ENCODE measurements at regions not wholly inside any gene's neighbourhood (a gene's known extent, or its start where the extent isn't known, plus 50 kb on each side); places are given as distances from the start of the nearest gene placed in this dataset.

DNA sequence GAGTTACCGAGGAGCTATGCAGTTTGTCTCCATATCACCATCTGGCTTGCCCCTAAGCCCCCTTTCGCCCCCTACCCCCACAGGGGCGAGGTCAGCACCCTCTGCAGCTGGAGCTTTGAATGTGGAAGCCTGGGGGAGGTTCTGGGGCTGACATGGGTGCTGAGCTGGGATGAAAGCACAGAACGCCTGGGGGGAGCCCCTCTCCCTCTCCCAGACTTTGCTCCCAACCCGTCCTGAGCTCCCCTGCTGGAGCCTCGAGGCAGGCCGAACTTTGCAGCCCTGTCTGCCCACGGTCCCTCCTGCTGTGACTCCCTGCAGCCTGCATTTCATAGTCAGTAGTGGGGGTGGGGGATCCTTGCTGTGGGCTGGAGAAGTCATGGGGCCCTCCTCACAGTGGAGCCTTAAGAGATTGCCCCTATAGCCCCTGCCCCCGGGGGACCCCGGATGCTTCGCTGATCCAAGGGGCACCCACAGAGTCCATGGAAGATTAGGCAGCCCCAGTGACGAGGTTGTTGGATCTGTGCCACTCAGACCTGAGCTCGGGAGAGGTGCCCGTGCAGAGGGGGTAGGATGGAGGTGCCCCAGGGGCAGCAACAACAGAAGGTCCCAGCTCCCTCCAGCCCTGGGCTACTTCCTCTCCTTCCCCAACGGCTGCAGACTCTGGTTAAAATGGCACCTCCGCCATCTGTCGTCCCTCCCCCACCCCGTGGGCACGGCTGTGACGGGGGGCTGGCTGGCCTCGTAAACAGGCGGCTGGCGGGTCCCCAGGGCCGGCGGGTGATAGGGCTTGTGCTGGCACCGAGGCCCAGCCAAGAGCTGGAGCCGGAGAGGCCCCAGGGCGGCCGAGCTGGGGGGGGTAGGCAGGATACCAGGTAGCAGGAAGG is 162.0 kb downstream of the C9orf50 start:
- peak; percentile 50 to 83 for DNase-seq (ENCODE audit: low read depth in 1 of 2, low spot score in 1 of 2)
- Histone ChIP-seq H3K4me3 (replicated peaks; ENCODE audit: insufficient read depth, low read length) (no peak overlapping the region), H3K27ac (replicated peaks) (peak overlapping the region; percentile 95), H3K27me3 (ENCODE audit: insufficient read depth, poor library complexity, severe bottlenecking) (no peaks in the 10 kb centered on the region)
- TF ChIP-seq SPI1 (IDR thresholded peaks at IDR 0.05; ENCODE audit: borderline replicate concordance, low read depth) (peak; percentile 86; the same call in 1 of the 2 replicates), CTCF (IDR thresholded peaks at IDR 0.05; ENCODE audit: insufficient read depth, low read length) (no peak), GABPA (IDR thresholded peaks at IDR 0.05; ENCODE audit: low read depth) (no peak), POLR2AphosphoS5 (IDR thresholded peaks at IDR 0.05; ENCODE audit: low read depth) (peak; percentile 74)
- TF ChIP-seq, protein P1, sequence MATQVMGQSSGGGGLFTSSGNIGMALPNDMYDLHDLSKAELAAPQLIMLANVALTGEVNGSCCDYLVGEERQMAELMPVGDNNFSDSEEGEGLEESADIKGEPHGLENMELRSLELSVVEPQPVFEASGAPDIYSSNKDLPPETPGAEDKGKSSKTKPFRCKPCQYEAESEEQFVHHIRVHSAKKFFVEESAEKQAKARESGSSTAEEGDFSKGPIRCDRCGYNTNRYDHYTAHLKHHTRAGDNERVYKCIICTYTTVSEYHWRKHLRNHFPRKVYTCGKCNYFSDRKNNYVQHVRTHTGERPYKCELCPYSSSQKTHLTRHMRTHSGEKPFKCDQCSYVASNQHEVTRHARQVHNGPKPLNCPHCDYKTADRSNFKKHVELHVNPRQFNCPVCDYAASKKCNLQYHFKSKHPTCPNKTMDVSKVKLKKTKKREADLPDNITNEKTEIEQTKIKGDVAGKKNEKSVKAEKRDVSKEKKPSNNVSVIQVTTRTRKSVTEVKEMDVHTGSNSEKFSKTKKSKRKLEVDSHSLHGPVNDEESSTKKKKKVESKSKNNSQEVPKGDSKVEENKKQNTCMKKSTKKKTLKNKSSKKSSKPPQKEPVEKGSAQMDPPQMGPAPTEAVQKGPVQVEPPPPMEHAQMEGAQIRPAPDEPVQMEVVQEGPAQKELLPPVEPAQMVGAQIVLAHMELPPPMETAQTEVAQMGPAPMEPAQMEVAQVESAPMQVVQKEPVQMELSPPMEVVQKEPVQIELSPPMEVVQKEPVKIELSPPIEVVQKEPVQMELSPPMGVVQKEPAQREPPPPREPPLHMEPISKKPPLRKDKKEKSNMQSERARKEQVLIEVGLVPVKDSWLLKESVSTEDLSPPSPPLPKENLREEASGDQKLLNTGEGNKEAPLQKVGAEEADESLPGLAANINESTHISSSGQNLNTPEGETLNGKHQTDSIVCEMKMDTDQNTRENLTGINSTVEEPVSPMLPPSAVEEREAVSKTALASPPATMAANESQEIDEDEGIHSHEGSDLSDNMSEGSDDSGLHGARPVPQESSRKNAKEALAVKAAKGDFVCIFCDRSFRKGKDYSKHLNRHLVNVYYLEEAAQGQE (IDR thresholded peaks at IDR 0.05; ENCODE audit: insufficient replicate concordance, low read depth): no peak

- no peak for TF ChIP-seq SPI1 (IDR thresholded peaks at IDR 0.05; ENCODE audit: borderline replicate concordance, low read depth)
- no peak; the same call in 1 of the 2 replicates for TF ChIP-seq POLR2AphosphoS5 (IDR thresholded peaks at IDR 0.05; ENCODE audit: low read depth)
- no peak for TF ChIP-seq CTCF (IDR thresholded peaks at IDR 0.05; ENCODE audit: insufficient read depth, low read length)
- TF ChIP-seq, protein P1 (IDR thresholded peaks at IDR 0.05; ENCODE audit: insufficient replicate concordance, low read depth): no peak
- TF ChIP-seq GABPA (IDR thresholded peaks at IDR 0.05; ENCODE audit: low read depth): no peak
- Histone ChIP-seq H3K27me3 (ENCODE audit: insufficient read depth, poor library complexity, severe bottlenecking) (no peaks in the 10 kb centered on the region), H3K27ac (replicated peaks) (peak overlapping the region; percentile 95), H3K4me3 (replicated peaks; ENCODE audit: insufficient read depth, low read length) (no peak overlapping the region)
- DNase-seq (ENCODE audit: low read depth in 1 of 2, low spot score in 1 of 2): peak; percentile 71 to 86
These were observed 162.7 kb downstream of the C9orf50 start for GRCh38 chr9:129458155-129458661.

- no peak for DNase-seq (ENCODE audit: low read depth in 1 of 2, low spot score in 1 of 2)
- H3K4me3 ChIP-seq (replicated peaks; ENCODE audit: insufficient read depth, low read length): no peak overlapping the region
- H3K27me3 ChIP-seq (ENCODE audit: insufficient read depth, poor library complexity, severe bottlenecking): no peaks in the 10 kb centered on the region
- TF ChIP-seq SPI1 (IDR thresholded peaks at IDR 0.05; ENCODE audit: borderline replicate concordance, low read depth) (no peak), GABPA (IDR thresholded peaks at IDR 0.05; ENCODE audit: low read depth) (no peak), CTCF (IDR thresholded peaks at IDR 0.05; ENCODE audit: insufficient read depth, low read length) (no peak), POLR2AphosphoS5 (IDR thresholded peaks at IDR 0.05; ENCODE audit: low read depth) (no peak)
- TF ChIP-seq, protein P1 (IDR thresholded peaks at IDR 0.05; ENCODE audit: insufficient replicate concordance, low read depth): no peak
- peak overlapping the region; percentile 95 for H3K27ac ChIP-seq (replicated peaks)
These were observed 163.5 kb downstream of the C9orf50 start for GRCh38 chr9:129457325-129457779.

Data from HL-60 (cell line).